PC-9 (cell line): ENCODE measurements at regions not wholly inside any gene's neighbourhood (a gene's known extent, or its start where the extent isn't known, plus 50 kb on each side); places are given as distances from the start of the nearest gene placed in this dataset.

Source experiments
- CTCF ChIP-seq: fragments of 200-600 bp; sonication (generic); conservative IDR thresholded peaks from 2 replicates; pipeline ENCODE4 v1.6.1; 2017; ENCODE audit warnings: mixed run types, antibody characterized with exemption, mild to moderate bottlenecking, moderate library complexity
- EZH2 ChIP-seq: fragments of 200-600 bp; sonication (generic); IDR thresholded peaks from 2 replicates; pipeline ENCODE4 v1.8.0; 2017; ENCODE audit warnings: antibody characterized with exemption, low read depth

GRCh38 chr20:7716286-7716972, 223.8 kb downstream of the HAO1 start:
- no peak for TF ChIP-seq CTCF
- TF ChIP-seq EZH2 = no peak
